Suprapubic skin (tissue), 3 donors: ENCODE measurements at regions not wholly inside any gene's neighbourhood (a gene's known extent, or its start where the extent isn't known, plus 50 kb on each side); places are given as distances from the start of the nearest gene placed in this dataset.

Source experiments
- CTCF ChIP-seq, 2 donors: fragments of 200-600 bp in 1 of 2; fragments of 450-650 bp in 1 of 2; sonication (generic) in 1 of 2; IDR thresholded peaks; one replicate each; pipeline ENCODE4 v1.5.1; 2016 to 2019; ENCODE audit warnings: antibody characterized with exemption in 2 of 2, mild to moderate bottlenecking in 1 of 2, moderate library complexity in 1 of 2
- POLR2AphosphoS5 ChIP-seq, 3 donors: sonication (generic); formaldehyde crosslinking; IDR thresholded peaks; one replicate each; pipeline ENCODE4 v1.6.1; 2017; ENCODE audit warnings: antibody characterized with exemption in 3 of 3

GRCh38 chr15:46366360-46367007, 731.7 kb downstream of the SQOR start:
- no peak for TF ChIP-seq CTCF (IDR thresholded peaks at IDR 0.05)
- no peak for TF ChIP-seq POLR2AphosphoS5 (IDR thresholded peaks at IDR 0.05)
